T-cell (primary cell): ENCODE measurements at regions not wholly inside any gene's neighbourhood (a gene's known extent, or its start where the extent isn't known, plus 50 kb on each side); places are given as distances from the start of the nearest gene placed in this dataset.

ENCODE experiments used
- ATAC-seq, 4 experiments: fragments of 200-7000 bp in 3 of 4; fragments of 150-1000 bp in 1 of 4; cut with Tn5 transposase; replicated peaks in 1 of 4; 1 replicate in 3 of 4; 2 replicates in 1 of 4; pipeline ENCODE4 v1.10.0; 2021; ENCODE audit warnings: moderate library complexity in 3 of 4, mild to moderate bottlenecking in 2 of 4, moderate number of reproducible peaks in 1 of 4
- CTCF ChIA-PET, 2 donors: fragments of 300-600 bp; sonication (Branson Sonifier 250); formaldehyde crosslinking; loops; one replicate each; lab custom pipeline; 2022; ENCODE audit warnings: antibody characterized with exemption in 2 of 2; lab: Charles Lee
- POLR2A ChIA-PET, 2 donors: fragments of 300-600 bp; sonication (Branson Sonifier 250); formaldehyde crosslinking; loops; one replicate each; lab custom pipeline; 2022; ENCODE audit warnings: antibody characterized with exemption in 2 of 2; lab: Charles Lee
- DNase-seq, 35 experiments: peaks; one replicate each; pipeline versions ENCODE4 v3.0.0 to v3.0.0-alpha.2; 2013 to 2023
- H3K27ac ChIP-seq: one replicate; pipeline ENCODE4 v1.5.1; 2013; ENCODE audit warnings: low read length
- H3K27me3 ChIP-seq, 2 experiments: replicated peaks in 1 of 2; 1 replicate in 1 of 2; 2 replicates in 1 of 2; pipeline versions ENCODE4 v1.6.1 to v1.7.0; 2013; ENCODE audit warnings: low read length in 1 of 2, mixed read lengths in 1 of 2; ENCODE audit not compliant: control insufficient read depth in 2 of 2, insufficient read depth in 2 of 2; ENCODE audit errors: extremely low read depth in 1 of 2
- H3K36me3 ChIP-seq, 2 donors: 1 replicate in 1 of 2; 2 replicates in 1 of 2; pipeline versions ENCODE4 v1.6.1 to v1.7.0; 2013; ENCODE audit warnings: low read length in 1 of 2; ENCODE audit not compliant: control insufficient read depth in 2 of 2, insufficient read depth in 1 of 2; ENCODE audit errors: extremely low read depth in 1 of 2
- H3K4me1 ChIP-seq, 2 experiments: 1 replicate in 1 of 2; 2 replicates in 1 of 2; pipeline versions ENCODE4 v1.6.1 to v1.7.0; 2013; ENCODE audit warnings: low read length in 2 of 2, mixed read lengths in 1 of 2; ENCODE audit not compliant: insufficient read depth in 2 of 2, control insufficient read depth in 1 of 2; ENCODE audit errors: extremely low read depth in 1 of 2
- H3K4me3 ChIP-seq, 2 donors: 1 replicate in 1 of 2; 2 replicates in 1 of 2; pipeline versions ENCODE4 v1.5.1 to v1.7.0; 2013; ENCODE audit warnings: mild to moderate bottlenecking in 2 of 2, low read length in 1 of 2, moderate library complexity in 1 of 2; ENCODE audit not compliant: control insufficient read depth in 1 of 2; ENCODE audit errors: extremely low read depth in 1 of 2
- H3K9me3 ChIP-seq: 2 replicates; pipeline ENCODE4 v1.7.0; 2013
- H3K27ac Mint-ChIP-seq, 2 donors: one replicate each; pipeline ENCODE4 v1.8.0; 2020 to 2021; ENCODE audit warnings: mild to moderate bottlenecking in 2 of 2, mixed read lengths in 2 of 2
- H3K27me3 Mint-ChIP-seq, 2 donors: one replicate each; pipeline ENCODE4 v1.8.0; 2021 to 2022; ENCODE audit warnings: mixed read lengths in 2 of 2
- H3K36me3 Mint-ChIP-seq: one replicate; pipeline ENCODE4 v1.8.0; 2021; ENCODE audit warnings: mixed read lengths
- H3K4me1 Mint-ChIP-seq, 3 donors: one replicate each; pipeline ENCODE4 v1.8.0; 2020 to 2022; ENCODE audit warnings: mixed read lengths in 3 of 3, mild to moderate bottlenecking in 1 of 3
- H3K4me3 Mint-ChIP-seq, 3 donors: one replicate each; pipeline ENCODE4 v1.8.0; 2020 to 2022; ENCODE audit warnings: mild to moderate bottlenecking in 3 of 3, mixed read lengths in 3 of 3, moderate library complexity in 3 of 3
- H3K9me3 Mint-ChIP-seq, 3 donors: one replicate each; pipeline ENCODE4 v1.8.0; 2020 to 2022; ENCODE audit warnings: mixed read lengths in 3 of 3
- WGBS: methylation state at CpG from one replicate; pipeline ENCODE4 v1.1.5; 2013; ENCODE audit warnings: missing lambda C conversion rate; ENCODE audit not compliant: insufficient coverage; 5-methylcytosine and 5-hydroxymethylcytosine counted together

GRCh38 chr5:75909223-75909622, 174.0 kb upstream of the SV2C start:
- no peaks in the 10 kb centered on the region for H3K36me3 ChIP-seq
- POLR2A ChIA-PET, result no interaction called here
- peaks cover 21 to 27% of the 10 kb centered on the region in 2 donors for H3K27me3 Mint-ChIP-seq
- CTCF ChIA-PET, result no interaction called here
- no peaks in the 10 kb centered on the region for H3K4me1 ChIP-seq
- H3K9me3 Mint-ChIP-seq, result no peaks in the 10 kb centered on the region
- H3K36me3 Mint-ChIP-seq, result no peaks in the 10 kb centered on the region
- no peak overlapping the region for H3K4me3 Mint-ChIP-seq
- no peak overlapping the region for H3K27ac ChIP-seq
- H3K9me3 ChIP-seq, result no peaks in the 10 kb centered on the region
- H3K4me1 Mint-ChIP-seq, result no peaks in the 10 kb centered on the region
- no peak overlapping the region for H3K4me3 ChIP-seq
- no CpG with 5 or more reads among the region's 1 CpG for WGBS
- H3K27me3 ChIP-seq, result peaks cover 0 to 4% of the 10 kb centered on the region in 2 experiments
- DNase-seq, result no peak
- no peak overlapping the region for H3K27ac Mint-ChIP-seq
- no peak for ATAC-seq

GRCh38 chr5:75907651-75908050, 175.5 kb upstream of the SV2C start:
- CTCF ChIA-PET, result no interaction called here
- Mint-ChIP-seq H3K27ac (no peak overlapping the region), H3K36me3 (no peaks in the 10 kb centered on the region), H3K4me1 (no peaks in the 10 kb centered on the region), H3K27me3 (peaks cover 32 to 38% of the 10 kb centered on the region in 2 donors), H3K9me3 (no peaks in the 10 kb centered on the region), H3K4me3 (no peak overlapping the region)
- ATAC-seq, result no peak
- H3K4me3 ChIP-seq, result no peak overlapping the region
- no peaks in the 10 kb centered on the region for H3K4me1 ChIP-seq
- peaks cover 0 to 4% of the 10 kb centered on the region in 2 experiments for H3K27me3 ChIP-seq
- no CpG with 5 or more reads among the region's 4 CpGs for WGBS
- H3K36me3 ChIP-seq, result no peaks in the 10 kb centered on the region
- H3K9me3 ChIP-seq, result no peaks in the 10 kb centered on the region
- no peak overlapping the region for H3K27ac ChIP-seq
- POLR2A ChIA-PET, result no interaction called here
- no peak for DNase-seq

- POLR2A ChIA-PET, result no interaction called here
- H3K36me3 Mint-ChIP-seq, result no peaks in the 10 kb centered on the region
- WGBS, result 100% methylated on average over 1 of the region's 1 CpG
- H3K27me3 Mint-ChIP-seq, result peaks cover 3% of the 10 kb centered on the region in 2 donors
- Histone ChIP-seq H3K4me1 (no peaks in the 10 kb centered on the region), H3K9me3 (no peaks in the 10 kb centered on the region), H3K27ac (no peak overlapping the region), H3K36me3 (no peaks in the 10 kb centered on the region), H3K27me3 (no peaks in the 10 kb centered on the region), H3K4me3 (no peak overlapping the region)
- H3K4me3 Mint-ChIP-seq, result no peak overlapping the region
- no peaks in the 10 kb centered on the region for H3K4me1 Mint-ChIP-seq
- CTCF ChIA-PET, result no interaction called here
- DNase-seq, result no peak
- no peak overlapping the region for H3K27ac Mint-ChIP-seq
- peaks cover 0 to 8% (median 3%) of the 10 kb centered on the region in 3 donors for H3K9me3 Mint-ChIP-seq
- no peak for ATAC-seq
These were observed 177.2 kb upstream of the POC5 start for GRCh38 chr5:75894482-75894881.

GRCh38 chr5:75891736-75892135, 174.5 kb upstream of the POC5 start:
- no peaks in the 10 kb centered on the region for H3K4me1 Mint-ChIP-seq
- DNase-seq (no peak), ATAC-seq (no peak)
- H3K9me3 Mint-ChIP-seq, result peaks cover 0 to 8% (median 0%) of the 10 kb centered on the region in 3 donors
- no peak overlapping the region for H3K27ac Mint-ChIP-seq
- H3K36me3 ChIP-seq, result no peaks in the 10 kb centered on the region
- H3K4me1 ChIP-seq, result no peaks in the 10 kb centered on the region
- no peaks in the 10 kb centered on the region for H3K9me3 ChIP-seq
- POLR2A ChIA-PET, result no interaction called here
- no peaks in the 10 kb centered on the region for H3K27me3 ChIP-seq
- H3K27ac ChIP-seq, result no peak overlapping the region
- H3K27me3 Mint-ChIP-seq, result peaks cover 0 to 3% of the 10 kb centered on the region in 2 donors
- H3K36me3 Mint-ChIP-seq, result no peaks in the 10 kb centered on the region
- 100% methylated on average over 1 of the region's 1 CpG for WGBS
- H3K4me3 Mint-ChIP-seq, result no peak overlapping the region
- no peak overlapping the region for H3K4me3 ChIP-seq
- CTCF ChIA-PET, result no interaction called here

- H3K9me3 ChIP-seq, result no peaks in the 10 kb centered on the region
- H3K27ac ChIP-seq, result no peak overlapping the region
- DNase-seq (no peak), ATAC-seq (no peak)
- H3K4me1 ChIP-seq, result no peaks in the 10 kb centered on the region
- no peak overlapping the region for H3K4me3 ChIP-seq
- peaks cover 0 to 8% (median 0%) of the 10 kb centered on the region in 3 donors for H3K9me3 Mint-ChIP-seq
- 33% methylated on average over 1 of the region's 1 CpG for WGBS
- ChIA-PET POLR2A (no interaction called here), CTCF (no interaction called here)
- H3K27me3 Mint-ChIP-seq, result peaks cover 0 to 3% of the 10 kb centered on the region in 2 donors
- H3K27me3 ChIP-seq, result no peaks in the 10 kb centered on the region
- no peak overlapping the region for H3K4me3 Mint-ChIP-seq
- H3K4me1 Mint-ChIP-seq, result no peaks in the 10 kb centered on the region
- H3K27ac Mint-ChIP-seq, result no peak overlapping the region
- H3K36me3 ChIP-seq, result no peaks in the 10 kb centered on the region
- H3K36me3 Mint-ChIP-seq, result no peaks in the 10 kb centered on the region
These were observed 173.8 kb upstream of the POC5 start for GRCh38 chr5:75891020-75891419.

- no peaks in the 10 kb centered on the region for H3K36me3 ChIP-seq
- no peaks in the 10 kb centered on the region for H3K9me3 ChIP-seq
- Mint-ChIP-seq H3K27ac (no peak overlapping the region), H3K4me3 (no peak overlapping the region), H3K9me3 (peaks cover 0 to 8% (median 0%) of the 10 kb centered on the region in 3 donors), H3K4me1 (no peaks in the 10 kb centered on the region), H3K27me3 (peaks cover 0 to 3% of the 10 kb centered on the region in 2 donors), H3K36me3 (no peaks in the 10 kb centered on the region)
- DNase-seq (no peak), ATAC-seq (no peak)
- H3K27ac ChIP-seq, result no peak overlapping the region
- CTCF ChIA-PET, result no interaction called here
- 60% methylated on average over 1 of the region's 1 CpG for WGBS
- H3K27me3 ChIP-seq, result no peaks in the 10 kb centered on the region
- H3K4me1 ChIP-seq, result no peaks in the 10 kb centered on the region
- POLR2A ChIA-PET, result no interaction called here
- H3K4me3 ChIP-seq, result no peak overlapping the region
These were observed 173.3 kb upstream of the POC5 start for GRCh38 chr5:75890546-75890945.

- 90% methylated on average over 2 of the region's 2 CpGs for WGBS
- no peaks in the 10 kb centered on the region for H3K4me1 Mint-ChIP-seq
- CTCF ChIA-PET, result interaction anchor here in 1 of 2 donors (0.7 kb wide), 1 partner anchor 18 kb away, joined by 3 read pairs; no protein-coding TSS in a partner anchor
- Histone ChIP-seq H3K27me3 (no peaks in the 10 kb centered on the region), H3K9me3 (no peaks in the 10 kb centered on the region), H3K27ac (no peak overlapping the region), H3K4me3 (no peak overlapping the region), H3K36me3 (no peaks in the 10 kb centered on the region), H3K4me1 (no peaks in the 10 kb centered on the region)
- H3K27me3 Mint-ChIP-seq, result no peaks in the 10 kb centered on the region
- no peaks in the 10 kb centered on the region for H3K36me3 Mint-ChIP-seq
- ATAC-seq, result no peak
- DNase-seq, result no peak
- H3K9me3 Mint-ChIP-seq, result no peaks in the 10 kb centered on the region
- no peak overlapping the region for H3K27ac Mint-ChIP-seq
- POLR2A ChIA-PET, result no interaction called here
- H3K4me3 Mint-ChIP-seq, result no peak overlapping the region
These were observed 169.5 kb upstream of the POC5 start for GRCh38 chr5:75886706-75887105.
